Sigmoid colon (tissue), 6 donors: ENCODE measurements at regions not wholly inside any gene's neighbourhood (a gene's known extent, or its start where the extent isn't known, plus 50 kb on each side); places are given as distances from the start of the nearest gene placed in this dataset.

ENCODE experiments used
- DNase-seq: peaks from one replicate; pipeline ENCODE4 v3.0.0-alpha.2; 2019
- H3K27ac ChIP-seq, 4 donors: fragments of 200-600 bp; sonication (generic); one replicate each; pipeline ENCODE4 v1.5.1; 2016 to 2019; ENCODE audit warnings: mild to moderate bottlenecking in 1 of 4
- H3K27me3 ChIP-seq, 3 donors: fragments of 200-600 bp; sonication (generic); one replicate each; pipeline ENCODE4 v1.5.1; 2019; ENCODE audit warnings: mild to moderate bottlenecking in 1 of 3
- H3K36me3 ChIP-seq, 4 donors: fragments of 200-600 bp; sonication (generic); one replicate each; pipeline ENCODE4 v1.5.1; 2016 to 2019
- H3K4me1 ChIP-seq, 4 donors: fragments of 200-600 bp; sonication (generic); one replicate each; pipeline ENCODE4 v1.5.1; 2017 to 2019
- H3K4me3 ChIP-seq, 4 donors: fragments of 200-600 bp; sonication (generic); one replicate each; pipeline ENCODE4 v1.5.1; 2017 to 2019; ENCODE audit warnings: mild to moderate bottlenecking in 2 of 4, moderate library complexity in 1 of 4
- H3K9me3 ChIP-seq, 4 donors: fragments of 200-600 bp in 3 of 4; sonication (generic) in 3 of 4; one replicate each; pipeline versions ENCODE4 v1.5.1 to v1.6.1; 2013 to 2019
- CTCF ChIP-seq, 4 experiments: fragments of 450-650 bp in 3 of 4; fragments of 200-600 bp in 1 of 4; IDR thresholded peaks; one replicate each; pipeline ENCODE4 v1.5.1; 2016 to 2019; ENCODE audit warnings: antibody characterized with exemption in 4 of 4, mild to moderate bottlenecking in 3 of 4, moderate library complexity in 2 of 4
- EP300 ChIP-seq, 4 donors: sonication (generic); formaldehyde crosslinking; IDR thresholded peaks; one replicate each; pipeline ENCODE4 v1.6.1; 2017; ENCODE audit warnings: antibody characterized with exemption in 4 of 4
- POLR2A ChIP-seq, 2 donors: fragments of 450-650 bp; IDR thresholded peaks; one replicate each; pipeline ENCODE4 v1.6.1; 2016; ENCODE audit warnings: antibody characterized with exemption in 2 of 2, mild to moderate bottlenecking in 2 of 2, moderate library complexity in 2 of 2
- POLR2AphosphoS5 ChIP-seq, 4 donors: sonication (generic); formaldehyde crosslinking; IDR thresholded peaks; one replicate each; pipeline ENCODE4 v1.6.1; 2017; ENCODE audit warnings: antibody characterized with exemption in 4 of 4
- WGBS, 2 donors: extraction: QIAGEN DNeasy Blood & Tissue Kit; methylation state at CpG; one replicate each; pipeline ENCODE4 v1.1.7; 2013; 5-methylcytosine and 5-hydroxymethylcytosine counted together
- intact Hi-C: fragments of 100-400 bp; cut with DNase I; formaldehyde crosslinking; loops from one replicate; pipeline ENCODE4 v1.15.1; 2023
- donor health status: healthy with polysubstance abuse.
- donor health status: healthy.

- Histone ChIP-seq H3K27ac (no peak overlapping the region), H3K4me1 (no peaks in the 10 kb centered on the region), H3K4me3 (no peak overlapping the region), H3K36me3 (no peaks in the 10 kb centered on the region), H3K27me3 (no peaks in the 10 kb centered on the region), H3K9me3 (no peaks in the 10 kb centered on the region)
- DNase-seq = no peak
- TF ChIP-seq CTCF (IDR thresholded peaks at IDR 0.05) (no peak), EP300 (IDR thresholded peaks at IDR 0.05) (no peak), POLR2AphosphoS5 (IDR thresholded peaks at IDR 0.05) (no peak), POLR2A (IDR thresholded peaks at IDR 0.05) (no peak)
- 40 to 78% methylated on average over 5 of the region's 5 CpGs for WGBS, 2 donors
- intact Hi-C loops = loop anchor here (10.0 kb wide), 1 partner anchor 1927 kb away; no protein-coding TSS in a partner anchor
Measured at GRCh38 chr13:73367886-73368285, 309.1 kb downstream of the KLF5 start.

- H3K9me3 ChIP-seq = no peaks in the 10 kb centered on the region
- H3K36me3 ChIP-seq = no peaks in the 10 kb centered on the region
- TF ChIP-seq CTCF (IDR thresholded peaks at IDR 0.05) = no peak
- TF ChIP-seq EP300 (IDR thresholded peaks at IDR 0.05) = no peak
- TF ChIP-seq POLR2A (IDR thresholded peaks at IDR 0.05) = no peak
- no peak for TF ChIP-seq POLR2AphosphoS5 (IDR thresholded peaks at IDR 0.05)
- intact Hi-C loops = loop anchor here (10.0 kb wide), 1 partner anchor 1929 kb away; no protein-coding TSS in a partner anchor
- no peak overlapping the region for H3K4me3 ChIP-seq
- H3K27ac ChIP-seq = no peak overlapping the region
- 79 to 87% methylated on average over 3 of the region's 3 CpGs for WGBS, 2 donors
- no peaks in the 10 kb centered on the region for H3K27me3 ChIP-seq
- no peaks in the 10 kb centered on the region for H3K4me1 ChIP-seq
- no peak for DNase-seq
Measured at GRCh38 chr13:73366241-73366640, 307.4 kb downstream of the KLF5 start.

DNA sequence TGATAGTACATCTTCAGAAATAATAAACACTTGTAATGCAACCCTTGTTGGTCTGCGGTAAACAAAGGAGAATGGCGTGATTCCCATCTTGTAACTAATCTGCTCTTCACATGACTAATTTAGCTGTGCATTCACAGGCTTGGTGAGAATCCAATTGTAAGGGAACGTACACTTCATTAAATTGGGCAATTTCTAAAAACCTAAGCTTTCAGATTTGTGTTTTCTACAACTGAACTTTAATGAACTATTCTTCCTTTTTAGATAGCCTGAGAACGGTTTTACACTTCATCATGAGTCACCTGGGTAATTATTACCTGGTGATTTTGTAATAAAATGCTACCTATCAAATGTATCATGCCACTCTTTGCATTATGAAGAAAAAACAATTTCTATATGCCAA lies 306.9 kb downstream of the KLF5 start:
- no peaks in the 10 kb centered on the region for H3K27me3 ChIP-seq
- no peaks in the 10 kb centered on the region for H3K9me3 ChIP-seq
- H3K4me3 ChIP-seq = no peak overlapping the region
- TF ChIP-seq CTCF (IDR thresholded peaks at IDR 0.05) = no peak
- no peak for TF ChIP-seq EP300 (IDR thresholded peaks at IDR 0.05)
- TF ChIP-seq POLR2A (IDR thresholded peaks at IDR 0.05) = no peak
- TF ChIP-seq POLR2AphosphoS5 (IDR thresholded peaks at IDR 0.05) = no peak
- intact Hi-C loops = loop anchor here (10.0 kb wide), 1 partner anchor 1929 kb away; no protein-coding TSS in a partner anchor
- H3K36me3 ChIP-seq = no peaks in the 10 kb centered on the region
- DNase-seq = no peak
- H3K4me1 ChIP-seq = no peaks in the 10 kb centered on the region
- WGBS, 2 donors = 46 to 76% methylated on average over 4 of the region's 4 CpGs
- H3K27ac ChIP-seq = no peak overlapping the region

- no peaks in the 10 kb centered on the region for H3K4me1 ChIP-seq
- H3K27ac ChIP-seq = no peak overlapping the region
- TF ChIP-seq CTCF (IDR thresholded peaks at IDR 0.05) = no peak
- TF ChIP-seq POLR2A (IDR thresholded peaks at IDR 0.05) = no peak
- TF ChIP-seq EP300 (IDR thresholded peaks at IDR 0.05) = no peak
- TF ChIP-seq POLR2AphosphoS5 (IDR thresholded peaks at IDR 0.05) = no peak
- DNase-seq = no peak
- H3K36me3 ChIP-seq = no peaks in the 10 kb centered on the region
- no peaks in the 10 kb centered on the region for H3K9me3 ChIP-seq
- no peaks in the 10 kb centered on the region for H3K27me3 ChIP-seq
- intact Hi-C loops = loop anchor here (10.0 kb wide), 1 partner anchor 1930 kb away; no protein-coding TSS in a partner anchor
- no peak overlapping the region for H3K4me3 ChIP-seq
- 8 to 52% methylated on average over 3 of the region's 3 CpGs for WGBS, 2 donors
Measured at GRCh38 chr13:73365252-73365651, 306.4 kb downstream of the KLF5 start.

GRCh38 chr13:73364736-73365135 lies 305.9 kb downstream of the KLF5 start:
- TF ChIP-seq POLR2A (IDR thresholded peaks at IDR 0.05) = no peak
- TF ChIP-seq POLR2AphosphoS5 (IDR thresholded peaks at IDR 0.05) = no peak
- no peak for TF ChIP-seq EP300 (IDR thresholded peaks at IDR 0.05)
- TF ChIP-seq CTCF (IDR thresholded peaks at IDR 0.05) = no peak
- no peak for DNase-seq
- Histone ChIP-seq H3K9me3 (no peaks in the 10 kb centered on the region), H3K27ac (no peak overlapping the region), H3K27me3 (no peaks in the 10 kb centered on the region), H3K36me3 (no peaks in the 10 kb centered on the region), H3K4me3 (no peak overlapping the region), H3K4me1 (no peaks in the 10 kb centered on the region)
- WGBS, 2 donors = 11 to 50% methylated on average over 3 of the region's 3 CpGs
- intact Hi-C loops = loop anchor here (10.0 kb wide), 1 partner anchor 1930 kb away; no protein-coding TSS in a partner anchor
